Activated T-cell treated with anti-CD3 and anti-CD28 coated beads, Interleukin-2, amount 50 U/mL, for 4 hours (primary cell): ENCODE measurements at regions not wholly inside any gene's neighbourhood (a gene's known extent, or its start where the extent isn't known, plus 50 kb on each side); places are given as distances from the start of the nearest gene placed in this dataset.

Experiments used
- ATAC-seq, 2 donors: fragments of 200-7000 bp; cut with Tn5 transposase; one replicate each; pipeline ENCODE4 v1.10.0; 2021
- DNase-seq: peaks from one replicate; pipeline ENCODE4 v3.0.0-alpha.2; 2020
- H3K27me3 Mint-ChIP-seq: one replicate; pipeline ENCODE4 v1.8.0; 2021; ENCODE audit warnings: low read depth, mixed read lengths
- H3K36me3 Mint-ChIP-seq: one replicate; pipeline ENCODE4 v1.8.0; 2022; ENCODE audit warnings: mixed read lengths; ENCODE audit not compliant: insufficient read depth
- H3K4me1 Mint-ChIP-seq: one replicate; pipeline ENCODE4 v1.8.0; 2021; ENCODE audit warnings: low read depth, mixed read lengths
- H3K4me3 Mint-ChIP-seq: one replicate; pipeline ENCODE4 v1.8.0; 2021; ENCODE audit warnings: mild to moderate bottlenecking, moderate library complexity, mixed read lengths
- H3K9me3 Mint-ChIP-seq: one replicate; pipeline ENCODE4 v1.8.0; 2021; ENCODE audit warnings: mixed read lengths

DNA sequence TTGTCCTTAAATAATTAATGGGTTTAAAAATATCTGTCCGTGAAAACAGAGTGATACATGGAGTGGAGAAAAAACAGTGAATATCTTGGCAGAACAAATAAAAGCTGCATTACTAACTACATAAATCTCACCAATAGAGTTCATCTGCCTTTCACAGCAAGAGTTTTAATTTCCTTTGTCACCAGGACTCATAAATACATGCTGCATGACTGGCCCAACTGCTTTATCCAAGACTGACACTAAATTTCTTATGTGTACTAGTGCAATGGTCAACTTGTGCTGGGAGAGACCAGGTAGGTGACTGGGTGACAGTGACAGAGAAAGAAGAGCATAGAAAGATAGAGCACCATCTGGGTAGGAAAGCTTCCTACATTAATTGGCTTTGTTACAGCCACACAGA, 402.8 kb downstream of the RAD51AP2 start:
- Mint-ChIP-seq H3K36me3 (no peaks in the 10 kb centered on the region), H3K4me1 (no peaks in the 10 kb centered on the region), H3K9me3 (no peaks in the 10 kb centered on the region), H3K27me3 (no peaks in the 10 kb centered on the region), H3K4me3 (no peak overlapping the region)
- DNase-seq (no peak), ATAC-seq (no peak)

DNA sequence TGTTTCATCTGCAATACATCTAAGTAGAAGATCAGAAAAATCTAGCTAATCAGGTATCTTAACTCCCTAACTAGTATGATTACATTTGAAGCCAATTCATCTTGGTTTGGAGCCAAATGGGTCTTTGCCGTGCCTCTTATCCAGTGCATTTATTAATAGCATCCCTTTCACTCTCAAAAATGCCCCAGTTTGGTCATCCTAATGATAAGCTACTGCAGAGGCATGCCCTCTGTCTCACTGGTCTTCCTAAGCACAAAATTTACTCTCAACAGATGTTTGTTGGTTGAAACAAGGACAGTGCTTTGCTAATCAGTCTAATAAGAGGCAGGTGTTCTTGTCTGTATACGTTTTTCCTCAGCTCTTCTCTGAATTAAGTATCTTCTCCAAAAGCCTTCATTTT, 403.2 kb downstream of the RAD51AP2 start:
- H3K4me3 Mint-ChIP-seq = no peak overlapping the region
- H3K9me3 Mint-ChIP-seq = no peaks in the 10 kb centered on the region
- no peaks in the 10 kb centered on the region for H3K27me3 Mint-ChIP-seq
- DNase-seq = no peak
- no peaks in the 10 kb centered on the region for H3K4me1 Mint-ChIP-seq
- no peaks in the 10 kb centered on the region for H3K36me3 Mint-ChIP-seq
- no peak for ATAC-seq

DNA sequence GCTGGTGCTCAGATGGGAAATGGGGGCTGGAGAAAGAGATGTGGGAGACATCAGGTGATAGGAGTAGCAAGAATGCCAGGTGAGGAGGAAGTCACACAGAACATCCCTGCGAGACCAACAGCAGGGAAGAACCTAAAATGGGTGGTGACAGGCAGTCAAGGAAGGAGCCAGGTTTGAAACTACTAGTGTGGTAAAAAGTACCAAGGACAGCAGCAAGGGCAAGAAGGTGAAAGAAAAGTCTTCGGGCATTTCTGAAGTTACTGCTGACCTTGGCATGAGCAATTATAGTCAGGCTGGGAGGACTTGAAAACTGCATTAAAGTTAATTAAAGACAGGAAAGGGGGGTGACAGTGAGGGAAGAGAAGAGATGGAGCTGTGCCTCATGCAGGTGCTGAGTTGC, 410.4 kb downstream of the RAD51AP2 start:
- H3K9me3 Mint-ChIP-seq = peaks cover 3% of the 10 kb centered on the region
- no peak overlapping the region for H3K4me3 Mint-ChIP-seq
- DNase-seq = no peak
- no peaks in the 10 kb centered on the region for H3K36me3 Mint-ChIP-seq
- H3K4me1 Mint-ChIP-seq = no peaks in the 10 kb centered on the region
- no peak for ATAC-seq
- H3K27me3 Mint-ChIP-seq = no peaks in the 10 kb centered on the region

DNA sequence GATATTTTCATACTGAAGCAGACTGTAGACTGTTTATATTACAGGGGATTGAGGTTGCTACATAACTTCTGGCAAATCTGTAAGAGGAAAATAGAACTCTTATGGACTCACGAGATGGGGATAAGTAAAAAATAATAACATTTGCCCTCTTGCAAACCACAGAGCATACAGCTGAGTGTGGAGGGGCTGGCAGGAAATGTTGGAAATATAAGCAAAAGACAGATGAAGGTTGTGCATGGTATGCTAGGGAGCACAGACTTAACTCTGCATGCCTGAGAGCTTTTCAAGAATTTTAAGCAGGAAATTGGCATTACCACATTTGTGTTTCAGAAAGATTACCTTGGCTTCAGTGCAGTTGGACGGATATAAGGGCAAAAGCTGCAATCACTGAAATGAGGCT, 411.1 kb downstream of the RAD51AP2 start:
- H3K4me3 Mint-ChIP-seq = no peak overlapping the region
- H3K9me3 Mint-ChIP-seq = peaks cover 3% of the 10 kb centered on the region

DNA sequence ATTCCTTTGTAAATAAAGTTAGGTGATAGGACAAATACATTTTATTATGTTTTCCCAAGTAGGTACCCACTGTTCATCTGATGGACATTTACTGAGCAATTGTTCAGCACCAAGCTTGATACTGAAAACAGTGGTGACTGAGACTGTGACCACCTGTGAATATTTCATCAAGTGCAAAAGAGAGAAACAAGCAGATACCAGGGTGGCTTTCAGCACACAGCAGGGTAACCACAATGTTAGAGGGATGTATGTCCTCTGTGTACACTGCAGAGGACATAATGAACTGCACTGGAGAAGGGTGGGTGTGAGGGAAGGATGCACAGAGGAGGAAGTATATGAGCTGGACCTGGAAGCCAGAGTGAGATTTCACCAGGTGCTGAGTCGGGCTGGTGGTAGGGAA, 411.8 kb downstream of the RAD51AP2 start:
- ATAC-seq (no peak), DNase-seq (no peak)
- Mint-ChIP-seq H3K9me3 (peaks cover 3% of the 10 kb centered on the region), H3K4me3 (no peak overlapping the region), H3K4me1 (no peaks in the 10 kb centered on the region), H3K36me3 (no peaks in the 10 kb centered on the region), H3K27me3 (no peaks in the 10 kb centered on the region)

More for the DNA sequence above, 411.1 kb downstream of the RAD51AP2 start:
- Mint-ChIP-seq H3K4me1 (no peaks in the 10 kb centered on the region), H3K27me3 (no peaks in the 10 kb centered on the region), H3K36me3 (no peaks in the 10 kb centered on the region)
- DNase-seq (no peak), ATAC-seq (no peak)

DNA sequence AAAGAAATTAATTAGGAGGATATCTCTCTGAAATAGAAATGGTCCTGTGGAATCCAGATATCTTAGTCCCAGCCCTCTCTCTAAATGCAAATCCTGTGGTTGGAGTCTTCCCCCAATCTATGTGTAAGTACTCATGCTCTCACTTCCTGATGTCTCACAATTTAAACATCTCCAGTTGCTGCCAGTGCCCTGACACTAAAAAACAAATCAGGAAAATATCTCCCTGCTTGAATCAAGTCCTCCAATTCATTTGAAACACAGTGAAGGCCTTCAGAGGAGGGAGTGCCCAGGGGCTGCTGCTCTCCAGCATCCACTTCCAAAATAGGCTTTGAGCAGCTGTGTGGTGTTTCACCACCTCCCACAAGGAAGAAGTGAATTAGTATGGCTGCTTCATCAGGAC, 413.8 kb downstream of the RAD51AP2 start:
- Mint-ChIP-seq H3K4me3 (no peak overlapping the region), H3K9me3 (peaks cover 7% of the 10 kb centered on the region), H3K27me3 (no peaks in the 10 kb centered on the region), H3K36me3 (no peaks in the 10 kb centered on the region), H3K4me1 (no peaks in the 10 kb centered on the region)
- DNase-seq (no peak), ATAC-seq (no peak)

DNA sequence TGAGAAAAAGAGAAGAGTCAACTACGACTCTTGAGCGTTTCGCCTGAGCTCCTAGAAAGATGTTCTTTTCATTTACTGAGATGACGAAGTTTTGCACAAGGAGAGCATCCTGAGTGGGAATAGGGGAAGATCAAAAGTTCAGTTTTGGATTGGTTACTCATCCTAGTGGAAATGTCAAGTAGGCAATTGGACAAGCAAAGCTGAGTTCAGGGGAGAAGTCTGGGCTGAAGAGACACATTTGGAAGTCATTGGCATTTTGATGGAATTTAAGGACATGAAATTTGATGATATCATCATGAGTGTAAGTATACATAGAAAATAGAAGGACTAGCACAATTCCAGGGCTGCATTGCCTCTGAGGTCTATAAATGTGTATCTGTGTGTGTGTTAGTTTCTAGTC, 416.6 kb downstream of the RAD51AP2 start:
- no peak for DNase-seq
- Mint-ChIP-seq H3K36me3 (no peaks in the 10 kb centered on the region), H3K9me3 (peaks cover 9% of the 10 kb centered on the region), H3K4me3 (no peak overlapping the region), H3K27me3 (no peaks in the 10 kb centered on the region), H3K4me1 (no peaks in the 10 kb centered on the region)
- ATAC-seq = no peak

DNA sequence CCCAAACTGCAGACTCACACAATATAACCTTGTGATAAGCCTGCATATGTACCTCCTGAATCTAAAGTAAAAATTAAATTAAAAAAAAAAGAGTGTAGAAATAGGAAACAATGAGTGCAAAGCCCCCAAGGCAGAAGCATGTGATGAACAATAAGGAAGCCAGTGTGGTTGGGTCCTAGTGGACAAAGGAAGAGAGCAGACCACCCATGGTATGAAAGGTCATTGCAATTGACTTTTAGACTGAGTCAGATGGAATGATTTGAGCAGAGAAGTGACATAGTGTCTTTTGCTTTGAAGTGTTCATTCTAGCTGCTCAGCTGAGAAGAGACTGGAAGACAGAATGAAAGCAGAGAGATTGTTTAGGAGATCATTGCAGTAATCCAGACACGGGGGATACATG, 417.1 kb downstream of the RAD51AP2 start:
- no peak overlapping the region for H3K4me3 Mint-ChIP-seq
- H3K9me3 Mint-ChIP-seq = peaks cover 6% of the 10 kb centered on the region
- DNase-seq (no peak), ATAC-seq (no peak)
- H3K36me3 Mint-ChIP-seq = no peaks in the 10 kb centered on the region
- H3K27me3 Mint-ChIP-seq = no peaks in the 10 kb centered on the region
- no peaks in the 10 kb centered on the region for H3K4me1 Mint-ChIP-seq

DNA sequence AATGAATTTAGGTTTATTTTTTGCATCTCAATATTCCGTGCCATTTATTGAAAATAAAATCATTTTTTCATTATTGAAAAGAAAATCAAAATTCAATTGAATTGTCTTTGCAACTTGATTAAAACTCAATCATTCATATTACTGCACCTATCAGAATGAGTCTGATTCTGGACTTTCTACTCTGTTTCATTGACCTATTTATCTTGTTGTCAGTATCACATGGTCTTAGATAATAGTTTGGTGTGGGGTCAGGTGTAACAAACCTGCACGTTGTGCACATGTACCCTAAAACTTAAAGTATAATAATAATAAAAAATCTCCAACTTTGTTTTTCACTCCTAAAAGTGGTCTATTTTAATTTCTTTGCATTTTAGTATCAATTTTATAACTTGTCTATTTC, 422.9 kb downstream of the RAD51AP2 start:
- Mint-ChIP-seq H3K9me3 (peaks cover 17% of the 10 kb centered on the region), H3K36me3 (no peaks in the 10 kb centered on the region), H3K4me3 (no peak overlapping the region), H3K4me1 (no peaks in the 10 kb centered on the region), H3K27me3 (no peaks in the 10 kb centered on the region)
- ATAC-seq (no peak), DNase-seq (no peak)

DNA sequence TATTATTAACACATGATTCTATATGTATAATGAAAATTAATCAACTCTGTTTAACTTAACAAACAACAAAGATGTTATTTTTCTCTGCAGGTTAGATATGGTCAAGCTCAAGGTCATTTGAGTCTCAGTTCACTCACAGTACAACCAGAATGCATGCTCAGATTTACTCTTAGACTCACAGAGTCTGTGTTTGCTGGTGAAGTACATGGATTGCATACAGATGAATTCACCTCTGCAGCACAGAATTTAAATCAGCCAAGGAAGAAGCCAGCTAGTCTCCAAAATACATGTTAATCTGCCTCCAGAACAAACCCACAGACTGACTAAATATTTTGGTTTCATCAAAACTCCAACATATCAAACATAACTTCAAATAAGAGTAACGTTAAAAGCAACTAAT, 424.5 kb downstream of the RAD51AP2 start:
- no peak overlapping the region for H3K4me3 Mint-ChIP-seq

DNA sequence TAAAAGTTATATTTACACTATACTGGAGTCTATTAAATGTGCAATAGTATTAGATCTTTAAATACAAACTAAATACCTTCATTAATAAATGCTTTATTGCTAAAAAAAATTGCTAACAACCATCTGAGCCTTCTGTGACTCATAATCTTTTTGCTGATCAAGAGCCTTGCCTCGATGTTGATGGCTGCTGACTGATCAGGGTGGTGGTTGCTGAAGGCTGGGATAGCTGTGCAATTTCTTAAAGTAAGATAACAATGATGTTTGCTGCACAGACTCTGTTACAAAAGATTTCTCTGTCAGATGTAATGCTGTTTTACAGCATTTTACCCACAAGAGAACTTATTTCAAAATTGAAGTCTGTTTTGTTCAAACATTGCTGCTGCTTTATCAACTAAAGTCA, 421.4 kb upstream of the CYRIA start:
- Mint-ChIP-seq H3K9me3 (peaks cover 5% of the 10 kb centered on the region), H3K4me1 (no peaks in the 10 kb centered on the region), H3K27me3 (no peaks in the 10 kb centered on the region), H3K4me3 (no peak overlapping the region), H3K36me3 (no peaks in the 10 kb centered on the region)
- ATAC-seq (no peak), DNase-seq (no peak)

More for the DNA sequence above, 424.5 kb downstream of the RAD51AP2 start:
- H3K36me3 Mint-ChIP-seq = no peaks in the 10 kb centered on the region
- DNase-seq = no peak
- peaks cover 11% of the 10 kb centered on the region for H3K9me3 Mint-ChIP-seq
- ATAC-seq = no peak
- H3K4me1 Mint-ChIP-seq = no peaks in the 10 kb centered on the region
- H3K27me3 Mint-ChIP-seq = no peaks in the 10 kb centered on the region

DNA sequence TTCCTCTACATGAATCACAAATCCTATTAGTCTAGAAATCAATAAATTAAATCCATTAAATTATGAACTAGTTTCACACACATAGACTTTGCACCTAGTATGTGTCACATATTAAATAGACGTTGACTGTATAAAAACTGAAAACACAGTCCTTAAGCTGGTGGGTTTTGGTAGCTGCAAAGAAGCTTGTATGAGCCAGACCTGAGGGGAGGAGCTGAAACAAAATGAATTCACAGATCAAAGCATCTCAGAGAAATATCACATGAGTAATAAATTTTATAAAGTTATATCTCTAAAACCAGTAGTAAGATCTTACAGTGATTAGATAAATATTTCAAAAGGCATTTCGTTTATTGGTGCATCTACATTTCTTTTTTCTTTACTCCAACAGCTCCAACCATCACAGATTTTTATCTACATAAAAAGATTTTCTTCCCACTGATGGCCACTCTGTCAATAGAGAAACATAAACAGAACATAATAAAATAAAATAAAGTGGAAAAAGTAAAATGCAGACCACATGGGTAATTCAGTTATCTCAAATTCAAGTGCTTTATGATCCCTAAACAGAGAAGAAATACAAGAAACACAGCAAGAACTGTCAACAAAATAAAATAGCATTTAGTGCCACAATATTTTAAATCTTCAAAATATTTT, 420.0 kb upstream of the CYRIA start:
- no peak overlapping the region for H3K4me3 Mint-ChIP-seq
- H3K9me3 Mint-ChIP-seq = peaks cover 7% of the 10 kb centered on the region
- ATAC-seq (no peak), DNase-seq (no peak)
- no peaks in the 10 kb centered on the region for H3K36me3 Mint-ChIP-seq
- no peaks in the 10 kb centered on the region for H3K4me1 Mint-ChIP-seq
- H3K27me3 Mint-ChIP-seq = no peaks in the 10 kb centered on the region

DNA sequence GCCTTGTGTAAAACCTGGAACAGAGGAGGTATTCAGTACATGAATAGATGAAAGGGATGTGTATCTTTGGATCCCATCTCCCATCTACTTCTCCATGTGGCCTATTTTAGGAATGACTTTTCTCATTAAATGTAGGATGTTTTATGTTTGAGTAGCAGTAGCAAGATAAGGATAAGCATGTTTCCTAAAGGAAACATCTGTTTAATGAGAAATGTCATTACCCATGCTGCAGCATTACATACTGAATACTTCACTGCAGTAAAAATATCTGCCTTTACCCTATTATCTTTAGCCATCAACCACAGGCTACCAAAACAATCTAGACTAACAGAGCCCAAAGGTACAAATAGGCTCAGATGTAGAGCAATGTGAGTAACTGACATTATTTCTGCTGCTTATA, 419.2 kb upstream of the CYRIA start:
- no peak for ATAC-seq

DNA sequence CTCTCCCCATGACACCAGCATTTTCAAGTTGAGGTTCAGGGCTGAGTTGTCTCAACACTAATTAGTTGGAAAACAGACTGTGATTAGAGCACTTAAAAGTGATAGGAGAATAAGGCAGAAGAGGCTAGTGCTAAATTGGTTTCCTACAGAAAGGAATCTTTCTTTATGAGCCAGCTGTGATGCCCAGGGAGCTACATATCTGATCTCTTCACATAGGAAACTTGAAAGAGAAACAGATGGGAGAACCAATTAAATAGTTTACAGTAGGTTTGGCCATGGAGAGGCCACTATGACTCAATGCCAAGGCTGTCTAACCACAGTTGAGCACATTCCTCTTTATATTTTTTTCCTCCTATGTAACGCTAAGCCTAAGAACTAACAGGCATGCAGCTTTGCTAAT, 418.3 kb upstream of the CYRIA start:
- ATAC-seq (no peak), DNase-seq (no peak)
- H3K4me1 Mint-ChIP-seq = no peaks in the 10 kb centered on the region
- H3K36me3 Mint-ChIP-seq = no peaks in the 10 kb centered on the region
- no peak overlapping the region for H3K4me3 Mint-ChIP-seq
- no peaks in the 10 kb centered on the region for H3K27me3 Mint-ChIP-seq
- H3K9me3 Mint-ChIP-seq = peaks cover 14% of the 10 kb centered on the region

More for the DNA sequence above, 419.2 kb upstream of the CYRIA start:
- Mint-ChIP-seq H3K36me3 (no peaks in the 10 kb centered on the region), H3K4me3 (no peak overlapping the region), H3K4me1 (no peaks in the 10 kb centered on the region), H3K27me3 (no peaks in the 10 kb centered on the region), H3K9me3 (peaks cover 11% of the 10 kb centered on the region)
- no peak for DNase-seq

DNA sequence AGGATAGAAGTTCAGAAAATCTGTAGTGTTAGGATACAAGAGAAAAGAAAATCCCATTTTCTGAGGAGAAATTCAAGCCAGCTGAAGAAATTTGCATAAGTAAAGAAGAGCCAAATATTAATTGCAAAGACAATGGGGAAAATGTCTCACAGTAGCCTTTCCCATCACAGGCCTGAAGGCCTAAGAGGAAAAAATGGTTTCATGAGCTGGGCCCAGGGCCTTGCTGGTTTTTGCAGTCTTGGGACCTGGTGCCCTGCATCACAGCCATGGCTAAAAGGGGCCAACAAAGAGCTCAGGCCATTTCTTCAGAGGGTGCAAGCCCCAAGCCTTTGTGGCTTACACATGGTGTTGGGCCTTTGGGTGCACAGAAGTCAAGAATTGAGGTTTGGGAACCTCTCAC, 413.6 kb upstream of the CYRIA start:
- no peak for ATAC-seq
- Mint-ChIP-seq H3K4me3 (no peak overlapping the region), H3K9me3 (peaks cover 25% of the 10 kb centered on the region), H3K4me1 (no peaks in the 10 kb centered on the region), H3K27me3 (no peaks in the 10 kb centered on the region), H3K36me3 (no peaks in the 10 kb centered on the region)
- no peak for DNase-seq

DNA sequence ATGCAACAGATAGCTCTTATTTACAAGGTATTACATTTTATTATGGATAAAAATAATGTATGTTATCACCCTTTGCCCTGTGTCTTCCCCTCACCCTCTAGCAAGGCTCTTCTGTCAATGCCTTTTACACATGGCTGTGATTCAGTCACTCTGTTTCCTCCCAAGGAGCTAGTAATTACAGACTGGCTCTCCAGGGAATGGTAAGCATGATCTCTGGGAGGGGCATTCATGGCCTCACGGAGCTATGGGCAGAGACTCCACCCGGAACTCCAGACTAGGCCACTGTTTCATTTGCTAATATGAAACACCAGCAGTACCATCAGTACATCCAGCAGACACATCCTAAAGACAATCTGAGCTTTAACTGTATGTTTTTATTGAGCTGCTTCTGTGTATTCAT, 410.9 kb upstream of the CYRIA start:
- ATAC-seq (no peak), DNase-seq (no peak)
- no peaks in the 10 kb centered on the region for H3K4me1 Mint-ChIP-seq
- no peaks in the 10 kb centered on the region for H3K36me3 Mint-ChIP-seq
- H3K4me3 Mint-ChIP-seq = no peak overlapping the region
- peaks cover 27% of the 10 kb centered on the region for H3K9me3 Mint-ChIP-seq
- H3K27me3 Mint-ChIP-seq = no peaks in the 10 kb centered on the region
